Stomach (tissue), 4 donors: ENCODE measurements at regions not wholly inside any gene's neighbourhood (a gene's known extent, or its start where the extent isn't known, plus 50 kb on each side); places are given as distances from the start of the nearest gene placed in this dataset.

Experiments
- CTCF ChIP-seq, 7 experiments: fragments of 450-650 bp in 4 of 7; fragments of 200-600 bp in 3 of 7; sonication (generic) in 3 of 7; IDR thresholded peaks; one replicate each; pipeline ENCODE4 v1.5.1; 2016 to 2019; ENCODE audit warnings: antibody characterized with exemption in 7 of 7, control low read depth in 2 of 7, mild to moderate bottlenecking in 1 of 7
- EP300 ChIP-seq: sonication (generic); formaldehyde crosslinking; IDR thresholded peaks from one replicate; pipeline ENCODE4 v1.6.1; 2017; ENCODE audit warnings: antibody characterized with exemption
- POLR2A ChIP-seq, 4 donors: fragments of 450-650 bp; IDR thresholded peaks; one replicate each; pipeline ENCODE4 v1.6.1; 2016; ENCODE audit warnings: antibody characterized with exemption in 4 of 4, control low read depth in 2 of 4, mild to moderate bottlenecking in 1 of 4, moderate library complexity in 1 of 4
- POLR2AphosphoS5 ChIP-seq, 3 donors: sonication (generic); formaldehyde crosslinking; IDR thresholded peaks; one replicate each; pipeline ENCODE4 v1.6.1; 2016; ENCODE audit warnings: antibody characterized with exemption in 3 of 3

DNA sequence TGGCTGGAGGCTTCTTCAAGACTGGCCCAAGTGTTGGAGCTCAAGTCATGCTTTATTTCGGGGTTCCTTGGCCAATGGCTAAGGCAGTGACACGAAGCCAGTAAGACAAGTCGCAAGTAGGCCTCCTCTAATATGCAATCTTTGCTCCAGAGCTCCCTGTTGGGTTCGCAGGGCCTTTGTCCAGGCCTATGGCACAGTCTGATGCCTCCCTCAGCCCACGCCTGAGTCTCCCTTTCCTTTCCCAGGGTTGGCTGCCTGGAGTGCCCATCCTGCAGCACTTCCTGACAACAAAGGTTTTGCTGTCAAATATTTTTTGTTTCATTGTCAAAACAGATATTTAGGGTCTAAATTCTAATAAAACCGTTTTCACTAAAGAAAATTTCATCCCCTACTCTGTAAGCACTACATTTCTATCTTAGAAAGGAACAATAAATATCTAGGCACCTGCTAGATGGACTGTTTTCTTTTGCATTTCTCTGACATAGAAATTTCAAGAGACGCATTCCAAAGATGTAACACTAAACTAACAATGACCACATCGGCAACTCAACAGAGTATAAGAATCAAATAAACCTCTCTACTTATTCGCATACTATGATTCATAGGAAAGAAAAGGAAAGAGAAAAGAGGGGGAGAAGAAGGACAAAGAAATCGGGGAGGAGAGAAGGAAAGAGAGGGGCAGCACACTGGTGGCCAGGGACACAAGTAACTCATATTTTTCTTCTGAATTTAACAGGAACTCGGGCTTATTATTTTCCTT lies 393.1 kb upstream of the ATP11B start:
- TF ChIP-seq CTCF (IDR thresholded peaks at IDR 0.05) (no peak), EP300 (no peak), POLR2A (IDR thresholded peaks at IDR 0.05) (no peak), POLR2AphosphoS5 (IDR thresholded peaks at IDR 0.05) (no peak)
